ENCODE measurements at regions not wholly inside any gene's neighbourhood (a gene's known extent, or its start where the extent isn't known, plus 50 kb on each side); places are given as distances from the start of the nearest gene placed in this dataset.

DNA sequence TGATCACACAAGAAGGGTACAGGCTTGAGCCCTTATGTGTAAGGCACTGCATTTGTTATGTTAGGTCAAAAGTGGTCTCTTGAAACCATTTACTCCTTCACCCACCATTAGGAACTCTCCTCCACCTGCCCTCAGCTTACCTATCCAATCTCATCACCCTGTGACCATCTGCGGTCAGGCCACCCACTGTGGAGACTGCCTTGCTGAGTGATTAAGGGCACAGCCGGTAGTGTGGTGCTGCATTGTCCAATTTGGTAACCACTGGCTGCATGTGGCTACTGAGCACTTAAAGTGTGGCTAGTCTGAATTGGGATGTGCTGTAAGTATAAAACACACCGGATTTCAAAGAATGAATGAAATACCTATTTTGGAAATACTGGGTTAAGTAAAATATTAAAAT, 177.1 kb upstream of the PARP11 start:
- TF ChIP-seq NFE2L2 (IDR thresholded peaks at IDR 0.05; ENCODE audit: low read depth, low read length), result no peak
- TF ChIP-seq USF2 (IDR thresholded peaks at IDR 0.05; ENCODE audit: low read depth, low read length), result no peak
- TF ChIP-seq POLR2A (IDR thresholded peaks at IDR 0.05; ENCODE audit: low read depth, low read length), result no peak
- TF ChIP-seq MAFK (IDR thresholded peaks at IDR 0.05; ENCODE audit: low read depth, low read length), result no peak
- TF ChIP-seq, protein P1, sequence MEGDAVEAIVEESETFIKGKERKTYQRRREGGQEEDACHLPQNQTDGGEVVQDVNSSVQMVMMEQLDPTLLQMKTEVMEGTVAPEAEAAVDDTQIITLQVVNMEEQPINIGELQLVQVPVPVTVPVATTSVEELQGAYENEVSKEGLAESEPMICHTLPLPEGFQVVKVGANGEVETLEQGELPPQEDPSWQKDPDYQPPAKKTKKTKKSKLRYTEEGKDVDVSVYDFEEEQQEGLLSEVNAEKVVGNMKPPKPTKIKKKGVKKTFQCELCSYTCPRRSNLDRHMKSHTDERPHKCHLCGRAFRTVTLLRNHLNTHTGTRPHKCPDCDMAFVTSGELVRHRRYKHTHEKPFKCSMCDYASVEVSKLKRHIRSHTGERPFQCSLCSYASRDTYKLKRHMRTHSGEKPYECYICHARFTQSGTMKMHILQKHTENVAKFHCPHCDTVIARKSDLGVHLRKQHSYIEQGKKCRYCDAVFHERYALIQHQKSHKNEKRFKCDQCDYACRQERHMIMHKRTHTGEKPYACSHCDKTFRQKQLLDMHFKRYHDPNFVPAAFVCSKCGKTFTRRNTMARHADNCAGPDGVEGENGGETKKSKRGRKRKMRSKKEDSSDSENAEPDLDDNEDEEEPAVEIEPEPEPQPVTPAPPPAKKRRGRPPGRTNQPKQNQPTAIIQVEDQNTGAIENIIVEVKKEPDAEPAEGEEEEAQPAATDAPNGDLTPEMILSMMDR (conservative IDR thresholded peaks at IDR 0.05; ENCODE audit: low read depth, low read length), result no peak

Measured in IMR-90 (cell line).